ENCODE measurements at regions not wholly inside any gene's neighbourhood (a gene's known extent, or its start where the extent isn't known, plus 50 kb on each side); places are given as distances from the start of the nearest gene placed in this dataset.

GRCh38 chr20:12728782-12729181 is 280.0 kb upstream of the SPTLC3 start:
- Histone ChIP-seq H4K5ac (ENCODE audit: insufficient read length, low read depth, low read length) (no peak overlapping the region), H2AK5ac (ENCODE audit: low read depth, low read length) (no peak overlapping the region), H3K79me2 (ENCODE audit: control insufficient read depth in 1 of 2, insufficient read depth in 2 of 2, low read length in 2 of 2) (no peaks in the 10 kb centered on the region), H3K79me1 (ENCODE audit: low read depth, low read length) (no peaks in the 10 kb centered on the region), H4K91ac (replicated peaks; ENCODE audit: insufficient read length, low read length) (peak overlapping the region; percentile 58), H2AFZ (ENCODE audit: low read length) (0 out of 2 replicates have a peak overlapping the region, but pooled peaks have one; percentile 10), H3K9ac (replicated peaks in 1 of 4; ENCODE audit: extremely low read depth in 1 of 4, low read depth in 3 of 4, low read length in 3 of 4) (no peak overlapping the region), H3K4ac (replicated peaks; ENCODE audit: insufficient read length, low read depth, low read length) (no peak overlapping the region), H4K8ac (ENCODE audit: extremely low read depth, insufficient read depth, low read length) (no peak overlapping the region), H2BK120ac (replicated peaks; ENCODE audit: low read depth, low read length) (no peak overlapping the region), H4K20me1 (replicated peaks in 1 of 2; ENCODE audit: control insufficient read depth in 1 of 2, insufficient read depth in 2 of 2, low read length in 2 of 2) (no peaks in the 10 kb centered on the region), H3K14ac (ENCODE audit: insufficient read length) (no peak overlapping the region), H3K27ac (ENCODE audit: low read depth, low read length) (no peak overlapping the region), H3K23ac (ENCODE audit: insufficient read length) (no peak overlapping the region), H2BK12ac (ENCODE audit: low read depth, low read length) (no peak overlapping the region), H3K23me2 (ENCODE audit: low read depth, low read length) (no peaks in the 10 kb centered on the region), H2BK15ac (ENCODE audit: low read length) (no peak overlapping the region), H2BK20ac (ENCODE audit: low read length) (no peak overlapping the region), H3K4me3 (ENCODE audit: extremely low read depth in 1 of 4, insufficient read depth in 2 of 4, low read depth in 3 of 4, low read length in 4 of 4) (no peak overlapping the region), H3K36me3 (ENCODE audit: control insufficient read depth in 2 of 4, insufficient read depth in 4 of 4, low read length in 3 of 4) (no peaks in the 10 kb centered on the region), H3K56ac (replicated peaks; ENCODE audit: insufficient read length, low read depth, low read length) (no peak overlapping the region), H3K9me3 (ENCODE audit: insufficient read depth in 2 of 2, low read depth in 1 of 2, low read length in 1 of 2) (no peaks in the 10 kb centered on the region), H2BK5ac (ENCODE audit: low read depth, low read length) (no peak overlapping the region), H3K4me2 (ENCODE audit: insufficient read depth in 1 of 2, low read depth in 2 of 2, low read length in 2 of 2) (no peak overlapping the region), H3K4me1 (replicated peaks in 1 of 4; ENCODE audit: control insufficient read depth in 3 of 4, insufficient read depth in 4 of 4, low read length in 3 of 4) (no peaks in the 10 kb centered on the region), H3K18ac (ENCODE audit: extremely low read depth, low read length) (no peak overlapping the region), H3K27me3 (replicated peaks in 1 of 4; ENCODE audit: control insufficient read depth in 3 of 4, extremely low read depth in 1 of 4, insufficient read depth in 3 of 4, low read length in 3 of 4) (no peaks in the 10 kb centered on the region)
- ChIA-PET CTCF (ENCODE audit: partially characterized antibody) (interaction anchor here (1.1 to 2.1 kb wide), 6 partner anchors 13 to 334 kb away, joined by 3 to 7 read pairs (median 5); no protein-coding TSS in a partner anchor), POLR2A (ENCODE audit: partially characterized antibody) (interaction anchor here (1.1 kb wide), 1 partner anchor 25 kb away, joined by 4 read pairs; no protein-coding TSS in a partner anchor)
- no peak for FAIRE-seq
- WGBS, 2 experiments (ENCODE audit: extremely low coverage in 1 of 2, insufficient coverage in 1 of 2, insufficient read length in 1 of 2, insufficient replicate concordance in 2 of 2, low coverage in 1 of 2, low lambda C conversion rate in 2 of 2, missing lambda C conversion rate in 1 of 2): 86% methylated on average over 3 of the region's 3 CpGs; no CpG with 5 or more reads in 1 of the 2 experiments
- no peak for DNase-seq (ENCODE audit: low read depth in 1 of 2, low spot score in 2 of 2)
- TF ChIP-seq CHD1 (IDR thresholded peaks at IDR 0.05; ENCODE audit: low read depth, low read length) (no peak), KDM4A (IDR thresholded peaks at IDR 0.05; ENCODE audit: low read depth, low read length, severe bottlenecking) (no peak), CBX5 (IDR thresholded peaks at IDR 0.05; ENCODE audit: low read depth, low read length) (no peak), EP300 (IDR thresholded peaks at IDR 0.05; ENCODE audit: borderline replicate concordance in 1 of 2, low read depth in 2 of 2, low read length in 2 of 2) (no peak), SUZ12 (IDR thresholded peaks at IDR 0.05; ENCODE audit: low read length) (no peak), EZH2 (IDR thresholded peaks at IDR 0.05; ENCODE audit: low read depth, low read length, severe bottlenecking) (no peak), MAFK (IDR thresholded peaks at IDR 0.05; ENCODE audit: low read depth, low read length) (no peak), ATF2 (IDR thresholded peaks at IDR 0.05; ENCODE audit: low read length) (no peak), SAP30 (IDR thresholded peaks at IDR 0.05; ENCODE audit: insufficient read depth, insufficient replicate concordance, low read length) (no peak), SRF (IDR thresholded peaks at IDR 0.05; ENCODE audit: low read depth, low read length) (no peak), NANOG (IDR thresholded peaks at IDR 0.05; ENCODE audit: insufficient read depth, low read depth, low read length, poor library complexity, severe bottlenecking) (no peak), PHF8 (conservative IDR thresholded peaks at IDR 0.05; ENCODE audit: low read depth, low read length) (no peak)

All from H1 (cell line).